Left ventricle myocardium superior (tissue), 1 donor: ENCODE measurements at regions not wholly inside any gene's neighbourhood (a gene's known extent, or its start where the extent isn't known, plus 50 kb on each side); places are given as distances from the start of the nearest gene placed in this dataset.

Source experiments
- ATAC-seq: fragments of 200-7000 bp; cut with Tn5 transposase; one replicate; pipeline ENCODE4 v1.9.1; 2020; ENCODE audit warnings: mild to moderate bottlenecking, moderate library complexity
- DNase-seq: peaks from one replicate; pipeline ENCODE4 v3.0.0-alpha.2; 2020
- intact Hi-C: fragments of 100-400 bp; cut with micrococcal nuclease; formaldehyde crosslinking; loops from one replicate; pipeline ENCODE4 v1.11.0; 2022
- donor health status: DM: no; HTN: yes; CAD: no; lungs with severe emphysema.

GRCh38 chr9:13644675-13645074 is 365.2 kb upstream of the MPDZ start:
- intact Hi-C loops, result no loop called here
- DNase-seq (no peak), ATAC-seq (no peak)

- ATAC-seq (no peak), DNase-seq (no peak)
- intact Hi-C loops, result no loop called here
Measured at GRCh38 chr9:13642646-13643045, 363.2 kb upstream of the MPDZ start.

GRCh38 chr9:13629067-13629466 is 349.6 kb upstream of the MPDZ start:
- intact Hi-C loops, result no loop called here
- no peak for ATAC-seq
- no peak for DNase-seq

GRCh38 chr9:13628526-13628925 is 349.0 kb upstream of the MPDZ start:
- no peak for ATAC-seq
- intact Hi-C loops, result no loop called here
- no peak for DNase-seq

- DNase-seq, result no peak
- intact Hi-C loops, result no loop called here
- ATAC-seq, result no peak
Measured at GRCh38 chr9:13627502-13627901, 348.0 kb upstream of the MPDZ start.

GRCh38 chr9:13627071-13627470 is 347.6 kb upstream of the MPDZ start:
- intact Hi-C loops, result no loop called here
- ATAC-seq, result no peak
- DNase-seq, result no peak

- ATAC-seq (no peak), DNase-seq (no peak)
- intact Hi-C loops, result no loop called here
Measured at GRCh38 chr9:13626601-13627000, 347.1 kb upstream of the MPDZ start.

GRCh38 chr9:13621872-13622564 is 342.5 kb upstream of the MPDZ start:
- ATAC-seq, result peak; percentile 85
- intact Hi-C loops, result no loop called here
- DNase-seq, result no peak

GRCh38 chr9:13616491-13617035 is 337.1 kb upstream of the MPDZ start:
- ATAC-seq, result no peak
- intact Hi-C loops, result no loop called here
- no peak for DNase-seq

GRCh38 chr9:13615660-13616490 is 336.4 kb upstream of the MPDZ start:
- no peak for ATAC-seq
- no peak for DNase-seq
- intact Hi-C loops, result no loop called here

- DNase-seq (no peak), ATAC-seq (no peak)
- intact Hi-C loops, result no loop called here
Measured at GRCh38 chr9:13614060-13614459, 334.6 kb upstream of the MPDZ start.

GRCh38 chr9:13613296-13613695 is 333.8 kb upstream of the MPDZ start:
- no peak for ATAC-seq
- no peak for DNase-seq
- intact Hi-C loops, result no loop called here

- intact Hi-C loops, result no loop called here
- DNase-seq (no peak), ATAC-seq (peak; percentile 34)
Measured at GRCh38 chr9:13608451-13608850, 329.0 kb upstream of the MPDZ start.

GRCh38 chr9:13607481-13608441 is 328.3 kb upstream of the MPDZ start:
- intact Hi-C loops, result no loop called here
- DNase-seq (no peak), ATAC-seq (peak; percentile 90)

GRCh38 chr9:13606586-13606985 is 327.1 kb upstream of the MPDZ start:
- DNase-seq, result no peak
- intact Hi-C loops, result no loop called here
- ATAC-seq, result peak; percentile 60

- no peak for DNase-seq
- intact Hi-C loops, result no loop called here
- ATAC-seq, result no peak
Measured at GRCh38 chr9:13603921-13604320, 324.4 kb upstream of the MPDZ start.

- ATAC-seq, result peak; percentile 84
- intact Hi-C loops, result no loop called here
- no peak for DNase-seq
Measured at GRCh38 chr9:13598738-13599137, 319.2 kb upstream of the MPDZ start.

- DNase-seq (no peak), ATAC-seq (no peak)
- intact Hi-C loops, result no loop called here
Measured at GRCh38 chr9:13597427-13597826, 317.9 kb upstream of the MPDZ start.

- ATAC-seq, result no peak
- DNase-seq, result no peak
- intact Hi-C loops, result no loop called here
Measured at GRCh38 chr9:13597004-13597403, 317.5 kb upstream of the MPDZ start.
